ENCODE measurements at regions not wholly inside any gene's neighbourhood (a gene's known extent, or its start where the extent isn't known, plus 50 kb on each side); places are given as distances from the start of the nearest gene placed in this dataset.

- H3K27me3 Mint-ChIP-seq (ENCODE audit: insufficient read depth, low read depth, poor library complexity) = peaks cover 5% of the 10 kb centered on the region
- peaks cover under 1% of the 10 kb centered on the region; the same call in 1 of the 3 replicates for H3K36me3 Mint-ChIP-seq (ENCODE audit: low read depth)
- H3K79me2 ChIP-seq (replicated peaks; ENCODE audit: insufficient read depth) = no peaks in the 10 kb centered on the region
- no peaks in the 10 kb centered on the region for H3K27me3 ChIP-seq (ENCODE audit: insufficient read depth)
- no peaks in the 10 kb centered on the region for H4K20me1 ChIP-seq (replicated peaks; ENCODE audit: insufficient read depth)
- H3K27ac ChIP-seq (ENCODE audit: low read depth) = no peak overlapping the region
- H3K4me3 Mint-ChIP-seq = no peak overlapping the region
- no peak overlapping the region for H2AFZ ChIP-seq
- ATAC-seq (no peak), DNase-seq (ENCODE audit: low spot score) (no peak)
- H3K4me3 ChIP-seq = no peak overlapping the region
- no peaks in the 10 kb centered on the region for H3K36me3 ChIP-seq (ENCODE audit: insufficient read depth)
- H3F3A ChIP-seq (replicated peaks; ENCODE audit: low read depth) = no peaks in the 10 kb centered on the region
- no peak overlapping the region for H3K27ac Mint-ChIP-seq
- H3K9me3 Mint-ChIP-seq = peaks cover 4% of the 10 kb centered on the region; the same call in 2 of the 3 replicates
- TF ChIP-seq ZNF331 (CRISPR knock-in tag; IDR thresholded peaks at IDR 0.05; ENCODE audit: low read depth) (no peak), ZNF462 (CRISPR knock-in tag; IDR thresholded peaks at IDR 0.05) (no peak), NANOG (IDR thresholded peaks at IDR 0.05; ENCODE audit: borderline replicate concordance) (no peak), JUNB (IDR thresholded peaks at IDR 0.05; ENCODE audit: unreplicated experiment) (no peak), POLR2AphosphoS5 (IDR thresholded peaks at IDR 0.05; ENCODE audit: low read depth) (no peak), ETS1 (IDR thresholded peaks at IDR 0.05) (no peak), ZNF114 (CRISPR knock-in tag; IDR thresholded peaks at IDR 0.05) (no peak), REST (IDR thresholded peaks at IDR 0.05; ENCODE audit: unreplicated experiment) (no peak), CTCF (conservative IDR thresholded peaks at IDR 0.05; ENCODE audit: low read depth in 2 of 2) (no peak), EZH2phosphoT487 (IDR thresholded peaks at IDR 0.05; ENCODE audit: unreplicated experiment) (no peak), CREB1 (CRISPR knock-in tag; IDR thresholded peaks at IDR 0.05; ENCODE audit: low read depth) (no peak), EZH2 (IDR thresholded peaks at IDR 0.05; ENCODE audit: low read depth, unreplicated experiment) (no peak), STAT1 (IDR thresholded peaks at IDR 0.05; ENCODE audit: unreplicated experiment) (no peak)
- no peak overlapping the region for H3K4me2 ChIP-seq
- H3K4me1 Mint-ChIP-seq = no peaks in the 10 kb centered on the region
- H3K4me1 ChIP-seq (ENCODE audit: insufficient read depth) = no peaks in the 10 kb centered on the region
- H3K9me2 ChIP-seq (ENCODE audit: insufficient read depth) = no peaks in the 10 kb centered on the region
Observed at GRCh38 chr6:170460641-170461040, 92.5 kb downstream of the PSMB1 start.

Measured in GM23338 (cell line).